H1 (cell line): ENCODE measurements at regions not wholly inside any gene's neighbourhood (a gene's known extent, or its start where the extent isn't known, plus 50 kb on each side); places are given as distances from the start of the nearest gene placed in this dataset.

Experiments used
- CTCF ChIA-PET: fragments of 300-600 bp; sonication (Branson Sonifier 250); formaldehyde crosslinking; loops from one replicate; lab custom pipeline; 2021; ENCODE audit not compliant: partially characterized antibody; lab: Charles Lee
- POLR2A ChIA-PET: fragments of 300-600 bp; sonication (Branson Sonifier 250); formaldehyde crosslinking; loops from one replicate; lab custom pipeline; 2021; ENCODE audit warnings: inconsistent platforms; ENCODE audit not compliant: partially characterized antibody; lab: Charles Lee
- DNase-seq, 2 experiments: peaks; one replicate each; pipeline versions ENCODE4 v3.0.0 to v3.0.0-alpha.2; 2010 to 2022; ENCODE audit warnings: low spot score in 2 of 2, low read depth in 1 of 2, mixed read lengths in 1 of 2
- FAIRE-seq: peaks from 2 replicates; lab custom pipeline; 2011; peaks lifted over from hg19 to GRCh38; lab: Jason Lieb, UNC
- H2AFZ ChIP-seq: 2 replicates; pipeline ENCODE4 v1.8.1; 2012; ENCODE audit warnings: low read length, inconsistent platforms
- H2AK5ac ChIP-seq: 2 replicates; pipeline ENCODE4 v1.6.1; 2013; ENCODE audit warnings: low read depth, low read length
- H2BK120ac ChIP-seq: replicated peaks from 2 replicates; pipeline ENCODE3; 2013; ENCODE audit warnings: low read depth, low read length, inconsistent platforms
- H2BK12ac ChIP-seq: 2 replicates; pipeline ENCODE4 v1.6.1; 2013; ENCODE audit warnings: low read depth, low read length
- H2BK15ac ChIP-seq: 2 replicates; pipeline ENCODE4 v1.6.1; 2013; ENCODE audit warnings: low read length
- H2BK20ac ChIP-seq: 2 replicates; pipeline ENCODE4 v1.6.1; 2013; ENCODE audit warnings: low read length
- H2BK5ac ChIP-seq: 2 replicates; pipeline ENCODE4 v1.6.1; 2013; ENCODE audit warnings: low read depth, low read length
- H3K14ac ChIP-seq: 2 replicates; pipeline ENCODE4 v1.6.1; 2013; ENCODE audit warnings: inconsistent platforms; ENCODE audit not compliant: insufficient read length
- H3K18ac ChIP-seq: 2 replicates; pipeline ENCODE4 v1.6.1; 2013; ENCODE audit warnings: low read length; ENCODE audit errors: extremely low read depth
- H3K23ac ChIP-seq: 2 replicates; pipeline ENCODE4 v1.6.1; 2013; ENCODE audit warnings: inconsistent platforms; ENCODE audit not compliant: insufficient read length
- H3K23me2 ChIP-seq: 2 replicates; pipeline ENCODE4 v1.6.1; 2013; ENCODE audit warnings: low read depth, low read length
- H3K27ac ChIP-seq: 2 replicates; pipeline ENCODE4 v1.6.1; 2011; ENCODE audit warnings: low read depth, low read length, inconsistent platforms
- H3K27me3 ChIP-seq, 4 experiments: replicated peaks in 1 of 4; 1 replicate in 1 of 4; 2 replicates in 3 of 4; pipeline versions ENCODE4 v1.6.1 to v1.8.1; 2011 to 2013; ENCODE audit warnings: low read length in 3 of 4, mild to moderate bottlenecking in 3 of 4, inconsistent platforms in 2 of 4, mixed read lengths in 2 of 4, moderate library complexity in 1 of 4; ENCODE audit not compliant: control insufficient read depth in 3 of 4, insufficient read depth in 3 of 4; ENCODE audit errors: extremely low read depth in 1 of 4
- H3K36me3 ChIP-seq, 4 experiments: 2 replicates each; pipeline versions ENCODE4 v1.6.1 to v1.8.1; 2011 to 2013; ENCODE audit warnings: mild to moderate bottlenecking in 4 of 4, low read length in 3 of 4, moderate library complexity in 2 of 4, control low read depth in 1 of 4, inconsistent platforms in 1 of 4; ENCODE audit not compliant: insufficient read depth in 4 of 4, control insufficient read depth in 2 of 4
- H3K4ac ChIP-seq: replicated peaks from 2 replicates; pipeline ENCODE3; 2013; ENCODE audit warnings: low read length, low read depth, mixed read lengths, inconsistent platforms; ENCODE audit not compliant: insufficient read length
- H3K4me1 ChIP-seq, 4 experiments: replicated peaks in 1 of 4; 1 replicate in 1 of 4; 2 replicates in 3 of 4; pipeline versions ENCODE4 v1.6.1 to v1.8.1; 2011 to 2013; ENCODE audit warnings: low read length in 3 of 4, inconsistent platforms in 2 of 4, mixed read lengths in 1 of 4; ENCODE audit not compliant: insufficient read depth in 4 of 4, control insufficient read depth in 3 of 4
- H3K4me2 ChIP-seq, 2 experiments: 2 replicates each; pipeline versions ENCODE4 v1.6.1 to v1.8.1; 2011 to 2013; ENCODE audit warnings: low read depth in 2 of 2, low read length in 2 of 2, control low read depth in 1 of 2, inconsistent platforms in 1 of 2, mild to moderate bottlenecking in 1 of 2; ENCODE audit not compliant: insufficient read depth in 1 of 2
- H3K4me3 ChIP-seq, 4 experiments: fragments of 200-600, 300-600 bp in 1 of 4; sonication (generic), shearing (Covaris generic), sonication (Bioruptor Twin) in 1 of 4; 2 replicates each; pipeline versions ENCODE4 v1.5.1 to v1.8.1; 2011 to 2016; ENCODE audit warnings: low read length in 4 of 4, low read depth in 3 of 4, control low read depth in 2 of 4, inconsistent platforms in 2 of 4, mild to moderate bottlenecking in 2 of 4, mixed read lengths in 1 of 4, moderate library complexity in 1 of 4; ENCODE audit not compliant: insufficient read depth in 2 of 4; ENCODE audit errors: extremely low read depth in 1 of 4
- H3K56ac ChIP-seq: replicated peaks from 2 replicates; pipeline ENCODE3; 2013; ENCODE audit warnings: low read depth, mild to moderate bottlenecking, mixed read lengths, low read length, inconsistent platforms; ENCODE audit not compliant: insufficient read length
- H3K79me1 ChIP-seq: 2 replicates; pipeline ENCODE4 v1.6.1; 2013; ENCODE audit warnings: low read depth, low read length, control low read depth
- H3K79me2 ChIP-seq, 2 experiments: 2 replicates each; pipeline versions ENCODE4 v1.6.1 to v1.8.1; 2012 to 2013; ENCODE audit warnings: low read length in 2 of 2, mild to moderate bottlenecking in 2 of 2, inconsistent platforms in 1 of 2; ENCODE audit not compliant: insufficient read depth in 2 of 2, control insufficient read depth in 1 of 2
- H3K9ac ChIP-seq, 4 experiments: replicated peaks in 1 of 4; 1 replicate in 1 of 4; 2 replicates in 3 of 4; pipeline versions ENCODE4 v1.6.1 to v1.8.1; 2011 to 2013; ENCODE audit warnings: low read depth in 3 of 4, low read length in 3 of 4, control low read depth in 2 of 4, mild to moderate bottlenecking in 2 of 4, moderate library complexity in 2 of 4, inconsistent platforms in 1 of 4; ENCODE audit errors: extremely low read depth in 1 of 4
- H3K9me3 ChIP-seq, 2 experiments: 2 replicates each; pipeline versions ENCODE4 v1.6.1 to v1.8.1; 2012 to 2013; ENCODE audit warnings: mild to moderate bottlenecking in 2 of 2, moderate library complexity in 2 of 2, control low read depth in 1 of 2, inconsistent platforms in 1 of 2, low read depth in 1 of 2, low read length in 1 of 2, mixed read lengths in 1 of 2; ENCODE audit not compliant: insufficient read depth in 2 of 2
- H4K20me1 ChIP-seq, 2 experiments: replicated peaks in 1 of 2; 2 replicates each; pipeline versions ENCODE3 to v1.8.1; 2011 to 2013; ENCODE audit warnings: inconsistent platforms in 2 of 2, low read length in 2 of 2, mild to moderate bottlenecking in 1 of 2; ENCODE audit not compliant: insufficient read depth in 2 of 2, control insufficient read depth in 1 of 2
- H4K5ac ChIP-seq: 2 replicates; pipeline ENCODE4 v1.6.1; 2013; ENCODE audit warnings: low read length, low read depth, mixed read lengths, inconsistent platforms; ENCODE audit not compliant: insufficient read length
- H4K8ac ChIP-seq: 2 replicates; pipeline ENCODE4 v1.8.0; 2013; ENCODE audit warnings: mild to moderate bottlenecking, moderate library complexity, low read length, inconsistent platforms; ENCODE audit not compliant: insufficient read depth; ENCODE audit errors: extremely low read depth
- H4K91ac ChIP-seq: replicated peaks from 2 replicates; pipeline ENCODE3; 2013; ENCODE audit warnings: low read length, mixed read lengths, inconsistent platforms; ENCODE audit not compliant: insufficient read length
- CBX5 ChIP-seq: fragments of 300-800, 300-1000 bp; sonication (generic); IDR thresholded peaks from 2 replicates; pipeline ENCODE4 v1.7.1; 2016; ENCODE audit warnings: antibody characterized with exemption, low read length, low read depth
- CTBP2 ChIP-seq: IDR thresholded peaks from 2 replicates; pipeline ENCODE4 v1.7.0; 2011; ENCODE audit warnings: borderline replicate concordance, mild to moderate bottlenecking, moderate library complexity, mixed read lengths, low read length; ENCODE audit not compliant: insufficient read depth, insufficient read length
- JUN ChIP-seq: IDR thresholded peaks from 2 replicates; pipeline ENCODE4 v1.6.1; 2011; ENCODE audit warnings: low read depth, mild to moderate bottlenecking, improper control_type of control experiment, low read length
- MAFK ChIP-seq: IDR thresholded peaks from 2 replicates; pipeline ENCODE4 v1.6.1; 2012; ENCODE audit warnings: low read depth, mild to moderate bottlenecking, improper control_type of control experiment, low read length
- POLR2AphosphoS5 ChIP-seq: IDR thresholded peaks from 2 replicates; pipeline ENCODE4 v1.6.1; 2011; ENCODE audit warnings: low read depth, low read length
- SIN3A ChIP-seq, 2 experiments: IDR thresholded peaks in 1 of 2; conservative IDR thresholded peaks in 1 of 2; 2 replicates each; pipeline ENCODE4 v1.6.1; 2011 to 2012; ENCODE audit warnings: low read length in 2 of 2, improper control_type of control experiment in 1 of 2, low read depth in 1 of 2, mild to moderate bottlenecking in 1 of 2
- SP4 ChIP-seq: IDR thresholded peaks from 2 replicates; pipeline ENCODE4 v1.6.1; 2012; ENCODE audit warnings: low read length, inconsistent platforms
- TAF7 ChIP-seq: optimal IDR thresholded peaks from 2 replicates; pipeline ENCODE3; 2011; ENCODE audit warnings: low read depth, mild to moderate bottlenecking, inconsistent platforms, low read length, moderate library complexity, borderline replicate concordance
- USF2 ChIP-seq: IDR thresholded peaks from 2 replicates; pipeline ENCODE4 v1.6.1; 2011; ENCODE audit warnings: low read length, improper control_type of control experiment
- YY1 ChIP-seq: IDR thresholded peaks from 2 replicates; pipeline ENCODE4 v1.6.1; 2011; ENCODE audit warnings: low read depth, mild to moderate bottlenecking, low read length
- WGBS, 2 experiments: shearing (Covaris generic) in 1 of 2; methylation state at CpG; one replicate each; pipeline versions ENCODE4 v1.1.6 to v1.1.7; 2013 to 2015; ENCODE audit warnings: low lambda C conversion rate in 2 of 2, mixed read lengths in 2 of 2, inconsistent platforms in 1 of 2, low coverage in 1 of 2, missing lambda C conversion rate in 1 of 2; ENCODE audit not compliant: insufficient replicate concordance in 2 of 2, insufficient coverage in 1 of 2, insufficient read length in 1 of 2; ENCODE audit errors: extremely low coverage in 1 of 2, missing lambda C conversion rate in 1 of 2; 5-methylcytosine and 5-hydroxymethylcytosine counted together
- TF ChIP-seq, protein P1 (sequence below), 3 experiments: IDR thresholded peaks; 1 replicate in 2 of 3; 2 replicates in 1 of 3; pipeline versions ENCODE4 v1.5.1 to v1.6.1; 2011; ENCODE audit warnings: low read length in 3 of 3, mild to moderate bottlenecking in 3 of 3, inconsistent platforms in 2 of 3, low read depth in 1 of 3, moderate library complexity in 1 of 3; ENCODE audit not compliant: insufficient read depth in 1 of 3; ENCODE audit errors: control extremely low read depth in 1 of 3

DNA sequence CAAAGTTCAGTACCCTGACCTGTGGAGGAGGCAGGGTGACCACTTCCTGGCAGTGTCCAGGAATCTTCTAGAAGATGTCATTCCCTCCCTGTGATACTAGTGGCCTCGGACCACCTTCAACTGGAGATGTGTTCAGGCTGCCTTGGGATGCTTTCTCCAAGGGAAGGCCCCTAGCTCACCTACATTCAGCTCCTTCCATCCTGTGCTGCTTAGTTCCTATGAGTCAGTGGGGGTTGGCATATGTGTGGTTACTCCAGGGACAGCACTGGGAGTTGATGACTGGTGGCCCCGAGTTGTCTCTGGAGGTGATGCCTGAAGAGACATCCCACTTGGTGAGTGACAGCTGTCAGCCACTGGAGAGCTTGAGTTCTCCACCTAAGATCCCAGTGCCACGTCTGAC is 81.8 kb upstream of the OR9Q1 start:
- no peak overlapping the region for H2BK20ac ChIP-seq
- H3K14ac ChIP-seq = no peak overlapping the region
- H2BK120ac ChIP-seq = no peak overlapping the region
- no peaks in the 10 kb centered on the region for H3K23me2 ChIP-seq
- H3K79me1 ChIP-seq = no peaks in the 10 kb centered on the region
- no peak overlapping the region for H3K9ac ChIP-seq
- no peak overlapping the region for H2BK5ac ChIP-seq
- no peak overlapping the region for H2BK15ac ChIP-seq
- POLR2A ChIA-PET = no interaction called here
- H3K4me3 ChIP-seq = no peak overlapping the region
- no peak overlapping the region for H4K8ac ChIP-seq
- FAIRE-seq (no peak), DNase-seq (no peak)
- no peak overlapping the region for H3K23ac ChIP-seq
- H3K79me2 ChIP-seq = no peaks in the 10 kb centered on the region
- H3K9me3 ChIP-seq = peaks cover 0 to 12% of the 10 kb centered on the region in 2 experiments; a peak in 2 of 4 replicates
- no peak overlapping the region for H2AFZ ChIP-seq
- 87% methylated on average over 3 of the region's 3 CpGs; no CpG with 5 or more reads in 1 of the 2 experiments for WGBS, 2 experiments
- H3K27ac ChIP-seq = no peak overlapping the region
- H3K36me3 ChIP-seq = no peaks in the 10 kb centered on the region; a peak in 1 of 8 replicates
- no peak overlapping the region for H3K4ac ChIP-seq
- no peak overlapping the region for H3K18ac ChIP-seq
- H3K56ac ChIP-seq = no peak overlapping the region
- no peak overlapping the region for H2AK5ac ChIP-seq
- CTCF ChIA-PET = no interaction called here
- H2BK12ac ChIP-seq = no peak overlapping the region
- TF ChIP-seq USF2 (no peak), MAFK (no peak), JUN (no peak), YY1 (no peak), POLR2AphosphoS5 (no peak), CTBP2 (no peak), SP4 (no peak), CBX5 (no peak), SIN3A (conservative IDR thresholded peaks at IDR 0.05 in 1 of 2, IDR thresholded peaks at IDR 0.05 in 1 of 2; ENCODE audit: low read depth in 1 of 2, low read length in 2 of 2) (no peak), TAF7 (no peak)
- TF ChIP-seq, protein P1, sequence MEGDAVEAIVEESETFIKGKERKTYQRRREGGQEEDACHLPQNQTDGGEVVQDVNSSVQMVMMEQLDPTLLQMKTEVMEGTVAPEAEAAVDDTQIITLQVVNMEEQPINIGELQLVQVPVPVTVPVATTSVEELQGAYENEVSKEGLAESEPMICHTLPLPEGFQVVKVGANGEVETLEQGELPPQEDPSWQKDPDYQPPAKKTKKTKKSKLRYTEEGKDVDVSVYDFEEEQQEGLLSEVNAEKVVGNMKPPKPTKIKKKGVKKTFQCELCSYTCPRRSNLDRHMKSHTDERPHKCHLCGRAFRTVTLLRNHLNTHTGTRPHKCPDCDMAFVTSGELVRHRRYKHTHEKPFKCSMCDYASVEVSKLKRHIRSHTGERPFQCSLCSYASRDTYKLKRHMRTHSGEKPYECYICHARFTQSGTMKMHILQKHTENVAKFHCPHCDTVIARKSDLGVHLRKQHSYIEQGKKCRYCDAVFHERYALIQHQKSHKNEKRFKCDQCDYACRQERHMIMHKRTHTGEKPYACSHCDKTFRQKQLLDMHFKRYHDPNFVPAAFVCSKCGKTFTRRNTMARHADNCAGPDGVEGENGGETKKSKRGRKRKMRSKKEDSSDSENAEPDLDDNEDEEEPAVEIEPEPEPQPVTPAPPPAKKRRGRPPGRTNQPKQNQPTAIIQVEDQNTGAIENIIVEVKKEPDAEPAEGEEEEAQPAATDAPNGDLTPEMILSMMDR (IDR thresholded peaks at IDR 0.05; ENCODE audit: control extremely low read depth in 1 of 3, insufficient read depth in 1 of 3, low read depth in 1 of 3, low read length in 3 of 3) = no peak
- TF ChIP-seq, all 59 proteins: peak for 0
- Histone ChIP-seq H4K20me1 (no peaks in the 10 kb centered on the region), H3K27me3 (no peaks in the 10 kb centered on the region; a peak in 1 of 7 replicates), H4K5ac (no peak overlapping the region), H4K91ac (no peak overlapping the region), H3K4me1 (no peaks in the 10 kb centered on the region), H3K4me2 (no peak overlapping the region)
